HG03378 (cell line): ENCODE measurements at regions not wholly inside any gene's neighbourhood (a gene's known extent, or its start where the extent isn't known, plus 50 kb on each side); places are given as distances from the start of the nearest gene placed in this dataset.
A peak's percentile ranks its signal among the peaks of the same experiment; 100 is the strongest.
"Not testable (repeated sequence)": the region's sequence is repeated elsewhere in the genome, so short reads cannot be mapped to it uniquely, and the experiment has no call there.

Experiments used
- ATAC-seq: cut with Tn5 transposase; IDR thresholded peaks from one replicate; pipeline ENCODE4 v1.9.1; 2021; ENCODE audit warnings: mild to moderate bottlenecking, moderate library complexity; ENCODE audit not compliant: unreplicated experiment

GRCh38 chr1:199931666-199932377, 95.7 kb upstream of the NR5A2 start:
- no peak for ATAC-seq

- no peak for ATAC-seq
Observed at GRCh38 chr1:199932462-199932861, 95.0 kb upstream of the NR5A2 start.

GRCh38 chr1:199936441-199936840, 91.1 kb upstream of the NR5A2 start:
- ATAC-seq, result no peak

GRCh38 chr1:199937161-199937560, 90.3 kb upstream of the NR5A2 start:
- ATAC-seq, result no peak

- ATAC-seq, result no peak
Observed at GRCh38 chr1:199937661-199938060, 89.8 kb upstream of the NR5A2 start.

GRCh38 chr1:199944986-199945385, 82.5 kb upstream of the NR5A2 start:
- ATAC-seq, result no peak

GRCh38 chr1:199945591-199945990, 81.9 kb upstream of the NR5A2 start:
- no peak for ATAC-seq

- ATAC-seq, result no peak
Observed at GRCh38 chr1:199946305-199947155, 81.0 kb upstream of the NR5A2 start.

- peak; percentile 68 for ATAC-seq
Observed at GRCh38 chr1:199948587-199949280, 78.8 kb upstream of the NR5A2 start.

GRCh38 chr1:199951005-199951404, 76.5 kb upstream of the NR5A2 start:
- not testable (repeated sequence) for ATAC-seq

GRCh38 chr1:199953651-199954050, 73.9 kb upstream of the NR5A2 start:
- ATAC-seq, result no peak

- no peak for ATAC-seq
Observed at GRCh38 chr1:199954699-199955098, 72.8 kb upstream of the NR5A2 start.

- no peak for ATAC-seq
Observed at GRCh38 chr1:199955235-199955634, 72.3 kb upstream of the NR5A2 start.

GRCh38 chr1:199956005-199956404, 71.5 kb upstream of the NR5A2 start:
- ATAC-seq, result no peak

GRCh38 chr1:199959033-199959774, 68.3 kb upstream of the NR5A2 start:
- no peak for ATAC-seq

- ATAC-seq, result no peak
Observed at GRCh38 chr1:199959775-199960110, 67.8 kb upstream of the NR5A2 start.

GRCh38 chr1:199970125-199970524, 57.4 kb upstream of the NR5A2 start:
- ATAC-seq, result no peak

GRCh38 chr1:199976496-199977144, 50.9 kb upstream of the NR5A2 start:
- ATAC-seq, result no peak
